ENCODE measurements at regions not wholly inside any gene's neighbourhood (a gene's known extent, or its start where the extent isn't known, plus 50 kb on each side); places are given as distances from the start of the nearest gene placed in this dataset.

DNA sequence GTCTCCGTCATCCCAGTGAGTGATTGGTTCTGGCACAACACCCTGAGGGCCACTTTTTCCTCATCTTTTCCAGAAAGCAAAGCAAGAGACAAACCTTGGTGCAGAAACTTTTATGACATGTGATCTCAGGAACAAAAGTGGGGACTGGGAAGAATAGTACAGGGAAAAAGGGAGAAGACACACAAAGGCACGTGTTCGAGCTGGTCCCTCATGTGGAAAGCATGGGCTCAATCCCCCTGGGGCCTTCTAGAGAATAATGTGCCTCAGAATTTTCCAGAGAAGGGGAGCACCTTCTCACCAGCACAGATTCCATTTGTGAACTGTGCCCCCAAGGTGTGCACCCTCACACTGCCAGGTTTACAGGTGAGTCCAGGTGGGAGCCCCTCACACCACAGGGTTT lies 312.6 kb downstream of the FBXO15 start:
- no peaks in the 10 kb centered on the region for H3K4me1 ChIP-seq (ENCODE audit: low read depth)
- H3K4me3 ChIP-seq = no peak overlapping the region
- intact Hi-C loops (cut with DNase I, micrococcal nuclease) = no loop called here
- H3K36me3 ChIP-seq (ENCODE audit: low read depth) = no peaks in the 10 kb centered on the region
- ATAC-seq (no peak), DNase-seq (no peak)
- TF ChIP-seq, protein P1, sequence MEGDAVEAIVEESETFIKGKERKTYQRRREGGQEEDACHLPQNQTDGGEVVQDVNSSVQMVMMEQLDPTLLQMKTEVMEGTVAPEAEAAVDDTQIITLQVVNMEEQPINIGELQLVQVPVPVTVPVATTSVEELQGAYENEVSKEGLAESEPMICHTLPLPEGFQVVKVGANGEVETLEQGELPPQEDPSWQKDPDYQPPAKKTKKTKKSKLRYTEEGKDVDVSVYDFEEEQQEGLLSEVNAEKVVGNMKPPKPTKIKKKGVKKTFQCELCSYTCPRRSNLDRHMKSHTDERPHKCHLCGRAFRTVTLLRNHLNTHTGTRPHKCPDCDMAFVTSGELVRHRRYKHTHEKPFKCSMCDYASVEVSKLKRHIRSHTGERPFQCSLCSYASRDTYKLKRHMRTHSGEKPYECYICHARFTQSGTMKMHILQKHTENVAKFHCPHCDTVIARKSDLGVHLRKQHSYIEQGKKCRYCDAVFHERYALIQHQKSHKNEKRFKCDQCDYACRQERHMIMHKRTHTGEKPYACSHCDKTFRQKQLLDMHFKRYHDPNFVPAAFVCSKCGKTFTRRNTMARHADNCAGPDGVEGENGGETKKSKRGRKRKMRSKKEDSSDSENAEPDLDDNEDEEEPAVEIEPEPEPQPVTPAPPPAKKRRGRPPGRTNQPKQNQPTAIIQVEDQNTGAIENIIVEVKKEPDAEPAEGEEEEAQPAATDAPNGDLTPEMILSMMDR (IDR thresholded peaks at IDR 0.05) = no peak
- H3K9me3 ChIP-seq = no peaks in the 10 kb centered on the region

DNA sequence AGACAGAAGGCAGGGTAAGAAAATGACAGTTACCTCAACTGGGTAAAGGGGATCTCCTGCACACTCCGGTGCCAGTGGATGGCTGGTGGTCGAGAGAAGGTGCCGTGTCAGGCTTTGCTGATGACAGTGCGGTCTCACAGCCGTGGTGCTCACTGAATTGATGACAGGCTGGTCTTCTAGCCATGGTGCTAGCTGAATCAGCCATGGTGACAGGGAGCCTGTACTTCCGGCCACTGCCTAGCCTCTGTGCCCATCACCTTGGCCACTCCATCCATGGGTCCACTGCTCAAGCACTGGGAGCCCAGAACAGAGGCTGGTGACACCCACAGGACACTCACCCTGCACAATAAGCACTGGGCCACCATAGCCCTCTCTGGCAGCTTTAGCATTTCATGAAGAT lies 315.9 kb downstream of the FBXO15 start:
- no peaks in the 10 kb centered on the region for H3K4me1 ChIP-seq (ENCODE audit: low read depth)
- DNase-seq = no peak
- H3K36me3 ChIP-seq (ENCODE audit: low read depth) = no peaks in the 10 kb centered on the region
- intact Hi-C loops (cut with DNase I, micrococcal nuclease) = no loop called here
- no peak for ATAC-seq
- TF ChIP-seq, protein P1 (IDR thresholded peaks at IDR 0.05) = no peak
- no peaks in the 10 kb centered on the region for H3K9me3 ChIP-seq
- H3K4me3 ChIP-seq = no peak overlapping the region

DNA sequence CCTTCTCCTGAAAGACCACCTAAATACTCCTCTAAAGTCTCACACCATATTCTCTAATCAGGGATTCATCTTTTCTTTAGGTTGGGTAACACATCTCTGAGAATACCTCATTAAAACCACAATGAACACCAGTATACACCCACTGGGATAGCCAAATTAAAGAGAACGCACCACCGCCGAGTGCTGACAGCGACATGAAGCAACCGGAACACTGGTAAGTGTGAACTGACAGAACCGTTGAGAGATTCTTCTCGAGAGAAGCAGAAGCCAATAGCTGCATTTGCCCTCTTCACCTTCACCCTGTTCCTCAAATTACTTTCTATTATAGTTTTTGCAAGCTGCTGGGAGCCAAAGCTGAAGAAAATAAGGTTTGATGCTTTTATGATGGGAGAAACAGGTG lies 318.5 kb downstream of the FBXO15 start:
- no peak for ATAC-seq
- Histone ChIP-seq H3K36me3 (ENCODE audit: low read depth) (no peaks in the 10 kb centered on the region), H3K9me3 (no peaks in the 10 kb centered on the region), H3K4me3 (no peak overlapping the region), H3K4me1 (ENCODE audit: low read depth) (no peaks in the 10 kb centered on the region)
- TF ChIP-seq, protein P1 (IDR thresholded peaks at IDR 0.05) = no peak
- intact Hi-C loops (cut with DNase I, micrococcal nuclease) = no loop called here
- no peak for DNase-seq

DNA sequence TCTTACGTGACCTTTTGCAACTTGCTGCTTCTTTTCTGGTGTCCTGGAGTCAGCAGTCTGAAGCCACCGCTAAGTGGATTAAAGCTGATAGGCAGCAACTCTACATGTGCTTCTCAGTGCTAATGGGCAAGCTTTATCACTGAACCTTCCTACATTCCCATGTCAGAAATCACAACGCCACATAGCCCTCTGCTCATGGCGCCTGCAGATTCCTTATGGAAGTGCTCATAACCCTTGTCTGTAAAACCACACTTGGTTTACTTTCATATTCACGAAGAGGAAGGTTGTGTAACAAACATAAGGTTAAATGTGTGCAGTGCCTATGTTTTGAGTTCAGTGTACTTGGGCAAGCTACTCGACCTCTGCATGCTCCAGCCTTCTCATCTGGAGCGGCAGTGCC lies 319.8 kb downstream of the FBXO15 start:
- H3K4me1 ChIP-seq (ENCODE audit: low read depth) = no peaks in the 10 kb centered on the region
- H3K9me3 ChIP-seq = no peaks in the 10 kb centered on the region
- ATAC-seq = no peak
- TF ChIP-seq, protein P1 (IDR thresholded peaks at IDR 0.05) = no peak
- H3K36me3 ChIP-seq (ENCODE audit: low read depth) = no peaks in the 10 kb centered on the region
- DNase-seq = no peak
- H3K4me3 ChIP-seq = no peak overlapping the region
- intact Hi-C loops (cut with DNase I, micrococcal nuclease) = no loop called here

DNA sequence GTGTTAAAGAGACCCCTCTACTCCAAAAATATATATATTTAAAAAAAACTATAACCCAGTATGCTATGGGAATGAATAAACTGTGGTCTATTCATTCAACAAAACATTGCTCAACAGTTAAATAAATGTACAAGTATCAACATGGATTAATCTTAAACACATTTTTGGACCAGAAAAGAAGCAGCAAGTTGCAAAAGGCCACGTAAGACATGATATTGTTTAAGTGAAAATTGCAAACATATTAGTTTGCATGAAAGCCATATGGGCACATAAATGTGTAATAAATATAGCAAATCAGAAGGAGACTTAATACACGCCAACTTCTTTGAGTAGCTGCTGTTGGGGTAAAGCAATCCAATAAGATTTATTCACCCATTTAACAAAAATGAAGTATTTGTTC lies 321.5 kb downstream of the FBXO15 start:
- intact Hi-C loops (cut with DNase I, micrococcal nuclease) = no loop called here
- DNase-seq (no peak), ATAC-seq (no peak)
- Histone ChIP-seq H3K9me3 (no peaks in the 10 kb centered on the region), H3K4me3 (no peak overlapping the region), H3K36me3 (ENCODE audit: low read depth) (no peaks in the 10 kb centered on the region), H3K4me1 (ENCODE audit: low read depth) (no peaks in the 10 kb centered on the region)
- TF ChIP-seq, protein P1 (IDR thresholded peaks at IDR 0.05) = no peak

DNA sequence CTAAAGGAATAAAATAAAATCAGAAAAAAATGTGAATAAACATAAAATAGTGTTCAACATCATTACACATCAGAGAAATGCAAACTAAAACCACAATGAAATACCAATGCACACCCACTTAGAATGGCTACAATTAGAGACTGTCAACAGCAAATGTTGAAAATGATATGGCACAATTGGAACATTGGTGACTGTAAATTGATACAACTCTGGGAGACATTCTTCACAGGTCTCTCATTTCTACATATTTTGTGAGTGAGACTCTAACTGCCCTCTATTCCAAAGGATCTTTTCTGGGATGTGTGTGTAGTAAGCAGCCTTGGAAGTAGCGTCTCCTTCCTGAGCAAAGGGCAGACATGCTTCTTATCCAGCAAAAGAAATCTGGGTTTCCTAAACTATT lies 323.0 kb downstream of the FBXO15 start:
- Histone ChIP-seq H3K9me3 (no peaks in the 10 kb centered on the region), H3K4me1 (ENCODE audit: low read depth) (no peaks in the 10 kb centered on the region), H3K36me3 (ENCODE audit: low read depth) (no peaks in the 10 kb centered on the region), H3K4me3 (no peak overlapping the region)
- ATAC-seq (no peak), DNase-seq (no peak)
- TF ChIP-seq, protein P1 (IDR thresholded peaks at IDR 0.05) = no peak
- intact Hi-C loops (cut with DNase I, micrococcal nuclease) = no loop called here
